ENCODE measurements at regions not wholly inside any gene's neighbourhood (a gene's known extent, or its start where the extent isn't known, plus 50 kb on each side); places are given as distances from the start of the nearest gene placed in this dataset.
A peak's percentile ranks its signal among the peaks of the same experiment; 100 is the strongest.

GRCh38 chrX:4129626-4130025, 416.2 kb upstream of the PRKX start:
- TF ChIP-seq CTCF (IDR thresholded peaks at IDR 0.05; ENCODE audit: unreplicated experiment), result no peak
- Mint-ChIP-seq H3K27ac (peak overlapping the region; percentile 88), H3K4me3 (peak overlapping the region; percentile 22)

GRCh38 chrX:4118666-4119530, 405.4 kb upstream of the PRKX start:
- DNase-seq (ENCODE audit: low spot score in 2 of 2, unreplicated experiment in 2 of 2), result no peak
- peaks cover 3% of the 10 kb centered on the region for H3K9me3 Mint-ChIP-seq
- no peak for TF ChIP-seq CTCF (IDR thresholded peaks at IDR 0.05; ENCODE audit: unreplicated experiment)
- peaks cover 2% of the 10 kb centered on the region for H3K27me3 Mint-ChIP-seq (ENCODE audit: low read depth)
- no peak overlapping the region for H3K27ac Mint-ChIP-seq
- H3K4me3 Mint-ChIP-seq, result no peak overlapping the region
- H3K36me3 Mint-ChIP-seq, result no peaks in the 10 kb centered on the region
- peaks cover 3% of the 10 kb centered on the region for H3K4me1 Mint-ChIP-seq

More at GRCh38 chrX:4129626-4130025, 416.2 kb upstream of the PRKX start:
- H3K27me3 Mint-ChIP-seq (ENCODE audit: low read depth), result no peaks in the 10 kb centered on the region
- peaks cover 3% of the 10 kb centered on the region for H3K9me3 Mint-ChIP-seq
- H3K36me3 Mint-ChIP-seq, result no peaks in the 10 kb centered on the region
- DNase-seq (ENCODE audit: low spot score in 2 of 2, unreplicated experiment in 2 of 2), result no peak
- peaks cover 25% of the 10 kb centered on the region for H3K4me1 Mint-ChIP-seq

GRCh38 chrX:4110964-4111363, 397.5 kb upstream of the PRKX start:
- peaks cover 16% of the 10 kb centered on the region for H3K9me3 Mint-ChIP-seq
- H3K4me3 Mint-ChIP-seq, result no peak overlapping the region
- H3K27ac Mint-ChIP-seq, result no peak overlapping the region
- no peak for TF ChIP-seq CTCF (IDR thresholded peaks at IDR 0.05; ENCODE audit: unreplicated experiment)
- H3K36me3 Mint-ChIP-seq, result peaks cover 1% of the 10 kb centered on the region
- peaks cover 4% of the 10 kb centered on the region for H3K27me3 Mint-ChIP-seq (ENCODE audit: low read depth)
- DNase-seq (ENCODE audit: low spot score in 2 of 2, unreplicated experiment in 2 of 2), result no peak
- H3K4me1 Mint-ChIP-seq, result peaks cover 14% of the 10 kb centered on the region

- Mint-ChIP-seq H3K27ac (peak overlapping the region; percentile 10), H3K36me3 (no peaks in the 10 kb centered on the region), H3K9me3 (peaks cover 4% of the 10 kb centered on the region), H3K4me3 (no peak overlapping the region), H3K27me3 (ENCODE audit: low read depth) (no peaks in the 10 kb centered on the region), H3K4me1 (peaks cover 13% of the 10 kb centered on the region)
- no peak for TF ChIP-seq CTCF (IDR thresholded peaks at IDR 0.05; ENCODE audit: unreplicated experiment)
- DNase-seq (ENCODE audit: low spot score in 2 of 2, unreplicated experiment in 2 of 2), result no peak
These were observed 381.5 kb upstream of the PRKX start for GRCh38 chrX:4094926-4095325.

- no peak for TF ChIP-seq CTCF (IDR thresholded peaks at IDR 0.05; ENCODE audit: unreplicated experiment)
- H3K4me1 Mint-ChIP-seq, result peaks cover 13% of the 10 kb centered on the region
- no peak overlapping the region for H3K4me3 Mint-ChIP-seq
- H3K27ac Mint-ChIP-seq, result no peak overlapping the region
- peaks cover 6% of the 10 kb centered on the region for H3K9me3 Mint-ChIP-seq
- H3K36me3 Mint-ChIP-seq, result no peaks in the 10 kb centered on the region
- no peak for DNase-seq (ENCODE audit: low spot score in 2 of 2, unreplicated experiment in 2 of 2)
- no peaks in the 10 kb centered on the region for H3K27me3 Mint-ChIP-seq (ENCODE audit: low read depth)
These were observed 377.8 kb upstream of the PRKX start for GRCh38 chrX:4091046-4091760.
